Neural progenitor cell (in vitro differentiated cells): ENCODE measurements at regions not wholly inside any gene's neighbourhood (a gene's known extent, or its start where the extent isn't known, plus 50 kb on each side); places are given as distances from the start of the nearest gene placed in this dataset.

Source experiments
- EZH2phosphoT487 ChIP-seq: fragments of 200-600 bp; sonication (generic); IDR thresholded peaks from 2 replicates; pipeline ENCODE4 v1.6.1; 2017; ENCODE audit warnings: antibody characterized with exemption
- TF ChIP-seq, protein P1 (sequence below): fragments of 200-600 bp; sonication (generic); IDR thresholded peaks from 2 replicates; pipeline ENCODE4 v1.5.1; 2017; ENCODE audit warnings: antibody characterized with exemption, mild to moderate bottlenecking

DNA sequence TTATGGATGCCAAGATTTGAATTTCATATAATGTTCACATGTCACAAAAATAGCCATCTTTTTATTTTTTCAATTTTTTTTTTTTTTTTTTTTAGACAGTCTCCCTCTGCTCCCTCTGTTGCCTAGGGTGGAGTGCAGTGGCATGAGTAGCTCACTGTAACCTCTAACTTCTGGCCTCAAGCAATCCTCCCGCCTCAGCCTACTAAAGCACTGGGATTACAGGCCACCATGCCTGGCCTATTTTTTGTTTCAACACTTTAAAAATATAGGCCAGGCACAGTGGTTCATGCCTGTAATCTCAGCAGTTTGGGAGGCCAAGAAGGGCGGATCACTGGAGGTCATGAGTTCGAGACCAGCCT is 246.3 kb downstream of the SKIDA1 start:
- TF ChIP-seq, protein P1, sequence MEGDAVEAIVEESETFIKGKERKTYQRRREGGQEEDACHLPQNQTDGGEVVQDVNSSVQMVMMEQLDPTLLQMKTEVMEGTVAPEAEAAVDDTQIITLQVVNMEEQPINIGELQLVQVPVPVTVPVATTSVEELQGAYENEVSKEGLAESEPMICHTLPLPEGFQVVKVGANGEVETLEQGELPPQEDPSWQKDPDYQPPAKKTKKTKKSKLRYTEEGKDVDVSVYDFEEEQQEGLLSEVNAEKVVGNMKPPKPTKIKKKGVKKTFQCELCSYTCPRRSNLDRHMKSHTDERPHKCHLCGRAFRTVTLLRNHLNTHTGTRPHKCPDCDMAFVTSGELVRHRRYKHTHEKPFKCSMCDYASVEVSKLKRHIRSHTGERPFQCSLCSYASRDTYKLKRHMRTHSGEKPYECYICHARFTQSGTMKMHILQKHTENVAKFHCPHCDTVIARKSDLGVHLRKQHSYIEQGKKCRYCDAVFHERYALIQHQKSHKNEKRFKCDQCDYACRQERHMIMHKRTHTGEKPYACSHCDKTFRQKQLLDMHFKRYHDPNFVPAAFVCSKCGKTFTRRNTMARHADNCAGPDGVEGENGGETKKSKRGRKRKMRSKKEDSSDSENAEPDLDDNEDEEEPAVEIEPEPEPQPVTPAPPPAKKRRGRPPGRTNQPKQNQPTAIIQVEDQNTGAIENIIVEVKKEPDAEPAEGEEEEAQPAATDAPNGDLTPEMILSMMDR = no peak
- TF ChIP-seq EZH2phosphoT487 = no peak
